ENCODE measurements at regions not wholly inside any gene's neighbourhood (a gene's known extent, or its start where the extent isn't known, plus 50 kb on each side); places are given as distances from the start of the nearest gene placed in this dataset.

DNA sequence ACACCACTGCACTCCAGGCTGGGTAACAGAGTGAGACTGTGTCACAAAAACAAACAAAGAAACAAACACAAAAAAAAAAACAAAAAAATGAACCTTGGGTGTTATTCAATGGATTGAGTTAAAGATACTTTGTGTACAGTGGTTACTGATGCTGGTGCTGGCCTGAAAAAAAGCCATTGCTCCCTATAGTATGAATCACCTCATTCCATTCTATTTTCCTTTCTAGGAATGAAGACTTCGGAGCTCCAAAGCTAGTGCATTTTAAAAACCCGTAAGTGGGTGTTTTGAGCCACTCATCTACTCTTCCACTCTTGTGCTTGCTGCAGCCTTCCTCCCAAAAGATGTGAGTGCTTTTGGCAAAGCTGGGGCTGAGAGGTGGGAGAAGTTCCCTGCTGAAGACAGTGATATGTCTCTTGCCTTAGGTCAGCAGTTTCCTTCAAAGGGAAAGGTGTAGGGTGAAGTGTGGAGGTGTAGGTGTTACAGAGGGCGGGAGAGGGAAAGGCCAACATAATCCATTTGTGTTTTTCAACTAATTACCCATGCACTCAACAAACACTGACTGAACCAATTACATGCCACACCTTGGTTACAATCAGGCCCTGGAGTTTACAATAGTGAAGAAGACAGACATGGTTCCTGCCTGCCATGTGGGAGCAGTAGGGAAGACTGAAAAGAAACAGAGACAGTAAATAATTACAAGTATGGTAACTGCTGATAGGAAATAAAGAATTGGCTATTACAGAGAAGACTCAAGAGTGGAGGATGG is 55.0 kb upstream of the SERBP1 start:
- ATAC-seq: no peak

More for the DNA sequence above, 55.0 kb upstream of the SERBP1 start:
- Histone ChIP-seq H4K20me1 (ENCODE audit: insufficient read depth) (no peaks in the 10 kb centered on the region), H3K4me2 (ENCODE audit: low read length) (no peak overlapping the region), H3K9me3 (ENCODE audit: control insufficient read depth in 1 of 2, insufficient read depth in 1 of 2, low read depth in 1 of 2, low read length in 2 of 2) (no peaks in the 10 kb centered on the region), H3K4me1 (ENCODE audit: control insufficient read depth in 1 of 2, insufficient read depth in 2 of 2, low read length in 2 of 2) (no peaks in the 10 kb centered on the region), H3K27ac (ENCODE audit: low read depth, low read length) (no peak overlapping the region), H3K9ac (ENCODE audit: low read length) (no peak overlapping the region), H2AFZ (ENCODE audit: low read depth, low read length, poor library complexity, severe bottlenecking) (no peak overlapping the region), H3K36me3 (ENCODE audit: control insufficient read depth in 1 of 2, insufficient read depth in 2 of 2, low read length in 2 of 2) (no peaks in the 10 kb centered on the region), H3K27me3 (ENCODE audit: insufficient read depth, low read length) (no peaks in the 10 kb centered on the region), H3K79me2 (ENCODE audit: insufficient read depth, low read length) (no peaks in the 10 kb centered on the region), H3K9me2 (ENCODE audit: insufficient read depth) (no peaks in the 10 kb centered on the region), H3K4me3 (replicated peaks in 1 of 2; ENCODE audit: low read depth in 1 of 2, low read length in 2 of 2) (no peak overlapping the region)
- TF ChIP-seq YY1 (IDR thresholded peaks at IDR 0.05; ENCODE audit: extremely low read depth, insufficient replicate concordance, low read depth, low read length) (no peak), EGR1 (IDR thresholded peaks at IDR 0.05; ENCODE audit: low read depth) (no peak), POLR2A (IDR thresholded peaks at IDR 0.05; ENCODE audit: borderline replicate concordance, extremely low read depth, insufficient read depth, insufficient read length) (no peak), SRF (IDR thresholded peaks at IDR 0.05; ENCODE audit: low read depth) (no peak), ZNF274 (IDR thresholded peaks at IDR 0.05; ENCODE audit: low read depth, low read length) (no peak), POLR2AphosphoS5 (IDR thresholded peaks at IDR 0.05; ENCODE audit: low read depth, low read length) (no peak), EZH2phosphoT487 (IDR thresholded peaks at IDR 0.05; ENCODE audit: borderline replicate concordance) (no peak), TCF7L2 (IDR thresholded peaks at IDR 0.05; ENCODE audit: borderline replicate concordance, extremely low read depth, insufficient read depth, insufficient read length) (no peak), FOSL1 (IDR thresholded peaks at IDR 0.05; ENCODE audit: low read depth) (no peak), CEBPB (IDR thresholded peaks at IDR 0.05; ENCODE audit: low read depth) (no peak), JUND (IDR thresholded peaks at IDR 0.05) (no peak), CBX3 (IDR thresholded peaks at IDR 0.05; ENCODE audit: low read depth) (no peak), EZH2 (IDR thresholded peaks at IDR 0.05) (no peak), SIN3A (IDR thresholded peaks at IDR 0.05; ENCODE audit: low read depth) (no peak), ZFX (IDR thresholded peaks at IDR 0.05) (no peak)
- TF ChIP-seq, protein P1, sequence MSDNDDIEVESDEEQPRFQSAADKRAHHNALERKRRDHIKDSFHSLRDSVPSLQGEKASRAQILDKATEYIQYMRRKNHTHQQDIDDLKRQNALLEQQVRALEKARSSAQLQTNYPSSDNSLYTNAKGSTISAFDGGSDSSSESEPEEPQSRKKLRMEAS (IDR thresholded peaks at IDR 0.05): no peak
- TF ChIP-seq, protein P2, sequence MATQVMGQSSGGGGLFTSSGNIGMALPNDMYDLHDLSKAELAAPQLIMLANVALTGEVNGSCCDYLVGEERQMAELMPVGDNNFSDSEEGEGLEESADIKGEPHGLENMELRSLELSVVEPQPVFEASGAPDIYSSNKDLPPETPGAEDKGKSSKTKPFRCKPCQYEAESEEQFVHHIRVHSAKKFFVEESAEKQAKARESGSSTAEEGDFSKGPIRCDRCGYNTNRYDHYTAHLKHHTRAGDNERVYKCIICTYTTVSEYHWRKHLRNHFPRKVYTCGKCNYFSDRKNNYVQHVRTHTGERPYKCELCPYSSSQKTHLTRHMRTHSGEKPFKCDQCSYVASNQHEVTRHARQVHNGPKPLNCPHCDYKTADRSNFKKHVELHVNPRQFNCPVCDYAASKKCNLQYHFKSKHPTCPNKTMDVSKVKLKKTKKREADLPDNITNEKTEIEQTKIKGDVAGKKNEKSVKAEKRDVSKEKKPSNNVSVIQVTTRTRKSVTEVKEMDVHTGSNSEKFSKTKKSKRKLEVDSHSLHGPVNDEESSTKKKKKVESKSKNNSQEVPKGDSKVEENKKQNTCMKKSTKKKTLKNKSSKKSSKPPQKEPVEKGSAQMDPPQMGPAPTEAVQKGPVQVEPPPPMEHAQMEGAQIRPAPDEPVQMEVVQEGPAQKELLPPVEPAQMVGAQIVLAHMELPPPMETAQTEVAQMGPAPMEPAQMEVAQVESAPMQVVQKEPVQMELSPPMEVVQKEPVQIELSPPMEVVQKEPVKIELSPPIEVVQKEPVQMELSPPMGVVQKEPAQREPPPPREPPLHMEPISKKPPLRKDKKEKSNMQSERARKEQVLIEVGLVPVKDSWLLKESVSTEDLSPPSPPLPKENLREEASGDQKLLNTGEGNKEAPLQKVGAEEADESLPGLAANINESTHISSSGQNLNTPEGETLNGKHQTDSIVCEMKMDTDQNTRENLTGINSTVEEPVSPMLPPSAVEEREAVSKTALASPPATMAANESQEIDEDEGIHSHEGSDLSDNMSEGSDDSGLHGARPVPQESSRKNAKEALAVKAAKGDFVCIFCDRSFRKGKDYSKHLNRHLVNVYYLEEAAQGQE (IDR thresholded peaks at IDR 0.05; ENCODE audit: low read depth): no peak
- TF ChIP-seq, protein P3, sequence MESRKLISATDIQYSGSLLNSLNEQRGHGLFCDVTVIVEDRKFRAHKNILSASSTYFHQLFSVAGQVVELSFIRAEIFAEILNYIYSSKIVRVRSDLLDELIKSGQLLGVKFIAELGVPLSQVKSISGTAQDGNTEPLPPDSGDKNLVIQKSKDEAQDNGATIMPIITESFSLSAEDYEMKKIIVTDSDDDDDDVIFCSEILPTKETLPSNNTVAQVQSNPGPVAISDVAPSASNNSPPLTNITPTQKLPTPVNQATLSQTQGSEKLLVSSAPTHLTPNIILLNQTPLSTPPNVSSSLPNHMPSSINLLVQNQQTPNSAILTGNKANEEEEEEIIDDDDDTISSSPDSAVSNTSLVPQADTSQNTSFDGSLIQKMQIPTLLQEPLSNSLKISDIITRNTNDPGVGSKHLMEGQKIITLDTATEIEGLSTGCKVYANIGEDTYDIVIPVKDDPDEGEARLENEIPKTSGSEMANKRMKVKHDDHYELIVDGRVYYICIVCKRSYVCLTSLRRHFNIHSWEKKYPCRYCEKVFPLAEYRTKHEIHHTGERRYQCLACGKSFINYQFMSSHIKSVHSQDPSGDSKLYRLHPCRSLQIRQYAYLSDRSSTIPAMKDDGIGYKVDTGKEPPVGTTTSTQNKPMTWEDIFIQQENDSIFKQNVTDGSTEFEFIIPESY (IDR thresholded peaks at IDR 0.05; ENCODE audit: extremely low read depth, insufficient replicate concordance, low read length): no peak
- TF ChIP-seq, protein P4, sequence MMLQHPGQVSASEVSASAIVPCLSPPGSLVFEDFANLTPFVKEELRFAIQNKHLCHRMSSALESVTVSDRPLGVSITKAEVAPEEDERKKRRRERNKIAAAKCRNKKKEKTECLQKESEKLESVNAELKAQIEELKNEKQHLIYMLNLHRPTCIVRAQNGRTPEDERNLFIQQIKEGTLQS (IDR thresholded peaks at IDR 0.05): no peak
- CTCF ChIA-PET: no interaction called here
- RAD21 ChIA-PET (ENCODE audit: low non-redundant PET in 1 of 2, low total read pairs in 2 of 2, uncharacterized antibody in 2 of 2, unreplicated experiment in 2 of 2): no interaction called here
- intact Hi-C loops (cut with micrococcal nuclease): no loop called here
- POLR2A ChIA-PET: no interaction called here
- BruUV-seq (replicated peaks): no TSS peak
- no peak for DNase-seq (ENCODE audit: low read depth, low spot score)
